ENCODE measurements at regions not wholly inside any gene's neighbourhood (a gene's known extent, or its start where the extent isn't known, plus 50 kb on each side); places are given as distances from the start of the nearest gene placed in this dataset.

DNA sequence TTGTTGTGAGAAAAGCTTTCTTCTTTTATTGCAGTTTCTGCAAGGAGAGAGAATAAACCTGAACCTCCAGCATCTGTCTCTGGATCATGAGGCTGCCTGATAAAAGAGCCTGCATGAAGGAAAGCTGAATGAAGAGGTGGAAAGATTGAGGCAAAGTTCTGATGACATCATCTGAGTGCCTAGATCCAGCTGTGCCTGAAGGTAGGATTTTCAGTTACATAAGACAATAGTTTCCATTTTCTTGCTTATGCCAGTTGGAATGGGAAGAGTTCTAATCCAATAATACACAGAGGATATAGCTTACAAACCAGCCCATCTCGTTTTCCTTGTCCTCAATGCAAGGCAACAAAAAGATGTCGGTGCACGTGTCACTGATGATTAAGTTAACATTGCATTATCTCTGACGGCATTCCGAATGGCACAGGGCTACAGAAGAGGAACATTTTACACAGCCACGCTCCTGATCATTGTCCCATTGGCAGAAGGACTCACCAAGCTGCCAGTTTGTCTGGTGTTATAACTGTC is 105.5 kb upstream of the ERCC6L2 start:
- TF ChIP-seq SPI1 (IDR thresholded peaks at IDR 0.05; ENCODE audit: borderline replicate concordance, low read depth) (no peak), GABPA (IDR thresholded peaks at IDR 0.05; ENCODE audit: low read depth) (no peak), POLR2AphosphoS5 (IDR thresholded peaks at IDR 0.05; ENCODE audit: low read depth) (no peak)
- TF ChIP-seq, protein P1, sequence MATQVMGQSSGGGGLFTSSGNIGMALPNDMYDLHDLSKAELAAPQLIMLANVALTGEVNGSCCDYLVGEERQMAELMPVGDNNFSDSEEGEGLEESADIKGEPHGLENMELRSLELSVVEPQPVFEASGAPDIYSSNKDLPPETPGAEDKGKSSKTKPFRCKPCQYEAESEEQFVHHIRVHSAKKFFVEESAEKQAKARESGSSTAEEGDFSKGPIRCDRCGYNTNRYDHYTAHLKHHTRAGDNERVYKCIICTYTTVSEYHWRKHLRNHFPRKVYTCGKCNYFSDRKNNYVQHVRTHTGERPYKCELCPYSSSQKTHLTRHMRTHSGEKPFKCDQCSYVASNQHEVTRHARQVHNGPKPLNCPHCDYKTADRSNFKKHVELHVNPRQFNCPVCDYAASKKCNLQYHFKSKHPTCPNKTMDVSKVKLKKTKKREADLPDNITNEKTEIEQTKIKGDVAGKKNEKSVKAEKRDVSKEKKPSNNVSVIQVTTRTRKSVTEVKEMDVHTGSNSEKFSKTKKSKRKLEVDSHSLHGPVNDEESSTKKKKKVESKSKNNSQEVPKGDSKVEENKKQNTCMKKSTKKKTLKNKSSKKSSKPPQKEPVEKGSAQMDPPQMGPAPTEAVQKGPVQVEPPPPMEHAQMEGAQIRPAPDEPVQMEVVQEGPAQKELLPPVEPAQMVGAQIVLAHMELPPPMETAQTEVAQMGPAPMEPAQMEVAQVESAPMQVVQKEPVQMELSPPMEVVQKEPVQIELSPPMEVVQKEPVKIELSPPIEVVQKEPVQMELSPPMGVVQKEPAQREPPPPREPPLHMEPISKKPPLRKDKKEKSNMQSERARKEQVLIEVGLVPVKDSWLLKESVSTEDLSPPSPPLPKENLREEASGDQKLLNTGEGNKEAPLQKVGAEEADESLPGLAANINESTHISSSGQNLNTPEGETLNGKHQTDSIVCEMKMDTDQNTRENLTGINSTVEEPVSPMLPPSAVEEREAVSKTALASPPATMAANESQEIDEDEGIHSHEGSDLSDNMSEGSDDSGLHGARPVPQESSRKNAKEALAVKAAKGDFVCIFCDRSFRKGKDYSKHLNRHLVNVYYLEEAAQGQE (IDR thresholded peaks at IDR 0.05; ENCODE audit: insufficient replicate concordance, low read depth): no peak
- TF ChIP-seq, protein P2, sequence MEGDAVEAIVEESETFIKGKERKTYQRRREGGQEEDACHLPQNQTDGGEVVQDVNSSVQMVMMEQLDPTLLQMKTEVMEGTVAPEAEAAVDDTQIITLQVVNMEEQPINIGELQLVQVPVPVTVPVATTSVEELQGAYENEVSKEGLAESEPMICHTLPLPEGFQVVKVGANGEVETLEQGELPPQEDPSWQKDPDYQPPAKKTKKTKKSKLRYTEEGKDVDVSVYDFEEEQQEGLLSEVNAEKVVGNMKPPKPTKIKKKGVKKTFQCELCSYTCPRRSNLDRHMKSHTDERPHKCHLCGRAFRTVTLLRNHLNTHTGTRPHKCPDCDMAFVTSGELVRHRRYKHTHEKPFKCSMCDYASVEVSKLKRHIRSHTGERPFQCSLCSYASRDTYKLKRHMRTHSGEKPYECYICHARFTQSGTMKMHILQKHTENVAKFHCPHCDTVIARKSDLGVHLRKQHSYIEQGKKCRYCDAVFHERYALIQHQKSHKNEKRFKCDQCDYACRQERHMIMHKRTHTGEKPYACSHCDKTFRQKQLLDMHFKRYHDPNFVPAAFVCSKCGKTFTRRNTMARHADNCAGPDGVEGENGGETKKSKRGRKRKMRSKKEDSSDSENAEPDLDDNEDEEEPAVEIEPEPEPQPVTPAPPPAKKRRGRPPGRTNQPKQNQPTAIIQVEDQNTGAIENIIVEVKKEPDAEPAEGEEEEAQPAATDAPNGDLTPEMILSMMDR (IDR thresholded peaks at IDR 0.05; ENCODE audit: insufficient read depth, low read length): no peak
- DNase-seq (ENCODE audit: low read depth in 1 of 2, low spot score in 1 of 2): no peak
- peaks cover 7% of the 10 kb centered on the region for H3K27me3 ChIP-seq (ENCODE audit: insufficient read depth, poor library complexity, severe bottlenecking)
- no peak overlapping the region for H3K4me3 ChIP-seq (replicated peaks; ENCODE audit: insufficient read depth, low read length)
- H3K27ac ChIP-seq (replicated peaks): no peak overlapping the region

DNA sequence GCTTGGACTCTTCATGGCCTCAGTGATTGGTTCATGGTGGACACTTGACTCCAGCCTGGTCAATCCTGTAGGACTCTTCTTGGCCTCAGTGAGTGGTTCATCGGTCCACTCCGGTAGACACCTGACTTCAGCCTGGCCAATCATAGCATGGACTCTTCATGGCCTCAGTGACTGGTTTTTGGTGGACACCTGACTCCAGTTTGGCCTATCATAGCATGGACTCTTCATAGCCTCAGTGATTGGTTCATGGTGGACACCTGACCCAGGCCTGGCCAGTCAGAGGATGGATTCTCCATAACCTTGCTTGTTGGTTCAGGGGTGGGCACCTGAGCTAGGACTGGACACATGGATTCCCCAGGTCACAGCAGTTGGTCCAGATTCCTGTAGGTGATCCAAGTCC is 106.0 kb upstream of the ERCC6L2 start:
- TF ChIP-seq POLR2AphosphoS5 (IDR thresholded peaks at IDR 0.05; ENCODE audit: low read depth) (no peak), SPI1 (IDR thresholded peaks at IDR 0.05; ENCODE audit: borderline replicate concordance, low read depth) (no peak), GABPA (IDR thresholded peaks at IDR 0.05; ENCODE audit: low read depth) (no peak)
- TF ChIP-seq, protein P2 (IDR thresholded peaks at IDR 0.05; ENCODE audit: insufficient read depth, low read length): no peak
- TF ChIP-seq, protein P1 (IDR thresholded peaks at IDR 0.05; ENCODE audit: insufficient replicate concordance, low read depth): no peak
- Histone ChIP-seq H3K27me3 (ENCODE audit: insufficient read depth, poor library complexity, severe bottlenecking) (peaks cover 7% of the 10 kb centered on the region), H3K27ac (replicated peaks) (no peak overlapping the region), H3K4me3 (replicated peaks; ENCODE audit: insufficient read depth, low read length) (no peak overlapping the region)
- no peak for DNase-seq (ENCODE audit: low read depth in 1 of 2, low spot score in 1 of 2)

GRCh38 chr9:95766906-95767305 is 108.6 kb upstream of the ERCC6L2 start:
- H3K4me3 ChIP-seq (replicated peaks; ENCODE audit: insufficient read depth, low read length): no peak overlapping the region
- no peak overlapping the region for H3K27ac ChIP-seq (replicated peaks)
- H3K27me3 ChIP-seq (ENCODE audit: insufficient read depth, poor library complexity, severe bottlenecking): no peaks in the 10 kb centered on the region
- no peak for DNase-seq (ENCODE audit: low read depth in 1 of 2, low spot score in 1 of 2)
- TF ChIP-seq SPI1 (IDR thresholded peaks at IDR 0.05; ENCODE audit: borderline replicate concordance, low read depth): no peak
- no peak for TF ChIP-seq GABPA (IDR thresholded peaks at IDR 0.05; ENCODE audit: low read depth)
- no peak for TF ChIP-seq POLR2AphosphoS5 (IDR thresholded peaks at IDR 0.05; ENCODE audit: low read depth)
- TF ChIP-seq, protein P1 (IDR thresholded peaks at IDR 0.05; ENCODE audit: insufficient replicate concordance, low read depth): no peak
- TF ChIP-seq, protein P2 (IDR thresholded peaks at IDR 0.05; ENCODE audit: insufficient read depth, low read length): no peak

All from HL-60 (cell line).